ENCODE measurements at regions not wholly inside any gene's neighbourhood (a gene's known extent, or its start where the extent isn't known, plus 50 kb on each side); places are given as distances from the start of the nearest gene placed in this dataset.
"Not testable (repeated sequence)": the region's sequence is repeated elsewhere in the genome, so short reads cannot be mapped to it uniquely, and the experiment has no call there.

DNA sequence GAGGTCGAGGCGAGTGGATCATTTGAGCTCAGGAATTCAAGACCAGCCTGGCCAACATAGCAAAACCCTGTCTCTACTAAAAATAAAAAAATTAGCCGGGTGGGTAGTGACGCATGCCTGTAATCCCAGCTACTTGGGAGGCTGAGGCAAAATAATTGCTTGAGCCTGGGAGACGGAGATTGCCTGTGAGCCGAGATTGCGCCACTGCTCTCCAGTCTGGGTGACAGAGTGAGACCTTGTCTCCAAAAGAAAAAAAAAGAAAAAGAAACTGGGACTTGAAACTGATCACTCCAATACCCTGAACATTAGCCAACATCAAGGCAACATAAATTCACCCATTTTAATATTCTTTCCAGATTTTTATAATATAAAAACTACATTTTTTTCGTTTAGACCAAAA, 874.6 kb upstream of the MBL2 start:
- DNase-seq = not testable (repeated sequence)

DNA sequence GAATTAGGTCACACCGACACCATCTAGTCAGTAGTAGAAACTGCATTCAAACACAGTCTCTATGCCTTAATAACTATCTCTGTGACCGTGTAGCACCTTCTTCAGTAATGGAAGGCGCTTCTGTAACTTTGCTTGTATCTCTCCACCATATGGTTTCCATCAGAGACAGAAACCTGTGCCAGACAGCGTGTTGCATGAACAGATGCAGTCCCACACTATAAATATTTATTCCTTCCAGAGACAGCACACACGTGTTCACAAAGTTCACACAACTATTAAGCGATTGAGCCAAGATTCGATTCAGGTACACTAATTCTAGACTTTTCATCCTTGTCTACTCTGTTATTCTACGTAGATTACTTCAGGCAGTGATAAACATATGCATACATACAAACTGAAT, 873.9 kb upstream of the MBL2 start:
- no peak for DNase-seq

DNA sequence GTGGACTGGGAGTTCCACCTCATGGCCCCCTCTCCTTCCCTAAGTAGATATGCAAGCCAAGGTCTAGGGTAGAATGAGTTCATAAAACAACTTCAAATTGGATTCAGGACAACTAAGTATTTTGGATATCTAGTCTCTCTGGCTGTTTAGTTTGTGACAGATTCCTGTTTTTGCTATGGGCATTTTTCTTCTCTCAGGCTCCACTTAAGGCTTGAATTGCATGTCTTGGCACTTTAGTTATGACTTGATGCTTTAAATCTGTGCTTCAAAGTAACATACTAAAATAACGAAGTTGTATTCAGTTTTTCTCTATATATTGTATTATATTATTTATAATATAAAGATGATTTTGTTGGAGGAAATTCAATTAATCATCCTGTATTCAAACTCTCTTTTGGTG, 873.4 kb upstream of the MBL2 start:
- no peak for DNase-seq

DNA sequence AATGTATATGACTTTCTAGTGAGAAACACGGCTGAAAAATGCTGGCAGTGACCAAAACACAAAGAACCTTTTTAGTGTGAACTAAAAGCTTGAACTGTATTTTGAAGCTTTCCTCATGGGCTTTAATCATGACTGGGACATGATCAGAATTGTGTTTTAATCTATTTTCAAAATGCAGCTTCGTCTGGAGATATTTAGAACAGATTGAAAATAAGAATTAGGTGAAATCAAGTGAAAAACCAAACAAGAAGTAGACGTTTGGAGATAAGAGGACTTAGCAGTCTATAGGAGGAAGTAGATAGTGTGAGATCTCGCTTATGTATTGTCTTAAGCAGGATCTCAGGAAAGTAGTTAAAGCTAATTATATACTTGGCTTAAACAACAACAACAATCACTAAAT, 865.4 kb upstream of the MBL2 start:
- DNase-seq = no peak

DNA sequence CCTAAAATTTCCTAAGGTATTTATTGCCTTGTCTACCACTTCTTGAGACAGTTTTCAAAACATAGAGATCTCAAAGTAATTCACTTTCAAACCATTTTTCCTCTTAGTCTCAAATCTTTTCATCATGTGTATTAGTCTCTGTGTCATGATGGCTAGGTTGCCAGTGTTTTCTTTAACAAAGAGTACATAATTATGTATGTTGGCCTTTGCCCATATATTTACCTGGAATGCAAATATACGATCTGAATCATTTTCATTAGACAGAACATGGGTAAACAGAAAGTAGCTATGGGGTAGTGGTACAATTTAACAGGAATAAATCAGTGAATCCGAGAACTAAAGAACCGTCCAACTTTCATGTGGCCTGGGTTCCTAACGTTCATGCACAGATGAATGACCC, 852.1 kb upstream of the MBL2 start:
- DNase-seq = no peak

DNA sequence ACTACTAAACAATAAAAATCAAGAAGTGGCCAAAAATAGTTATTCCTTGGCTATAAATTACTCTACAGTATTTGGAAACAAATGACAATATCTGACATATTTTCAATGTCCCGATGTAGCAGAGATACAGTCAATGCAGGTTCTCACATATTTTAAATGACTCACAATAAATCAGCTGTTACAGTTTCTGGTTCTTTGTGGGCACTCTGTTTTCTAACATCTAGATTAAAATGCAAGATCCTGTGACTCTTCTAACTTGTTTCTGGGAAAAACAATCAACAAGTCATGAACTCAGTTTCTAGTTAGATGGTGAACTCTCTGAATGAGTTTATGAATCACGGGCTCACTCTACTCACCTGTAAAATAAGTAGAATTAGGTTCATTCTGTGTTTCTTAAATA, 849.6 kb upstream of the MBL2 start:
- no peak for DNase-seq

DNA sequence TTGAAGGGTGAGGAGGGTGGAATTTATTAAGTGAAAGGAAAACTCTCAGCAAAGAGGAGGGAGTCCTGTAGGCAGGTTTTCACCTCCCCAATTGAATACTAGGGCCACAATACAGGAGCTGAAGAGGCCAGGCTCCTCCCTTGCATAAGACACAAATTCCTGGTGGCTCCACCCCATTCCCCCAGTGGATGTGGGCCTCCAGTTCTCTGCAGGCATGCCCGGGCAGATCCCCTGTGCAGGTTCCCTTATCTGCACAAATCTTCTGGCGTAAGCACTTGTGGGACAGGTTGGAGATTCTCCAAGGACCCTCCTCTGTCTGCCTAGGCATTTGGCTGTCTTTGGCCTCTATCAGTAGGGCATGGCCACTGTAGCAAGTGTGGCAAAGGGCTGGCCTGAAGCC, 847.1 kb upstream of the MBL2 start:
- DNase-seq = no peak

DNA sequence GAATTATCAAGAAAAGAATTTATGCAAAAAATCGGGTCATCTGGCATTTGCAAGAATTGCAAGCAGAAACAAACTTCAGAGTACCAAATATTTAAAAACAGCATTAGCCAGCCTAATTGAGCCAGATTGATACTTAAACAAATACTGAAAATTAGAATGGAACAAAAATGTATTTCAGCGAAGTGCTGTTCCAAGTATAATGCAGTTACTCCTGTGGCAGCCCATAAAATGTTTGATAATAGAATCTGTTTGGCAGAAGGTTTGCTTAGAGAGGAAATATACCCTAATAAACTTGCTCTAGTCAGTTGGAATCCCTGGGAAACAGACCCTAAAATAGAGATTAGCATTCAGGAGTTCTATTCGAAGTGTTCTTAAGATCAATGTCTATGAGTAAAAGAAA, 835.1 kb upstream of the MBL2 start:
- no peak for DNase-seq

DNA sequence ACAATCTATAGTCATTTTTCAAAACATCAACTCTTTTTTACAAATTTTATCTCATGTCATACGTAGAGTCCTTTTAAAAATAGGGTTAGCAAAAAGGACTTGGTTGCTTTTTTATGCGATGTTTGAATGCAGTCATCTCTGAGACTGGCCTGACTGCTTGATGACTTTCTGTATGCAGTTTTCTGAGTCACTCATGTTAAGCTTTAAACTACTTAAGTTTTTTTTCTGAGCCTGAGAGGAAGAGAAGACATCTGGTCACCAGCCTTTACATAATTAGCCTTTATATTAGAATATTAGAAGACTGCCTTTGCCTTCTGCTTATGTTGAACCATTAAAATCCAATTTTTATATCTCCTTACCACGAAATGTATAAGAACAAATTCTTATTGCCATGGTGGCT, 834.4 kb upstream of the MBL2 start:
- DNase-seq = no peak

DNA sequence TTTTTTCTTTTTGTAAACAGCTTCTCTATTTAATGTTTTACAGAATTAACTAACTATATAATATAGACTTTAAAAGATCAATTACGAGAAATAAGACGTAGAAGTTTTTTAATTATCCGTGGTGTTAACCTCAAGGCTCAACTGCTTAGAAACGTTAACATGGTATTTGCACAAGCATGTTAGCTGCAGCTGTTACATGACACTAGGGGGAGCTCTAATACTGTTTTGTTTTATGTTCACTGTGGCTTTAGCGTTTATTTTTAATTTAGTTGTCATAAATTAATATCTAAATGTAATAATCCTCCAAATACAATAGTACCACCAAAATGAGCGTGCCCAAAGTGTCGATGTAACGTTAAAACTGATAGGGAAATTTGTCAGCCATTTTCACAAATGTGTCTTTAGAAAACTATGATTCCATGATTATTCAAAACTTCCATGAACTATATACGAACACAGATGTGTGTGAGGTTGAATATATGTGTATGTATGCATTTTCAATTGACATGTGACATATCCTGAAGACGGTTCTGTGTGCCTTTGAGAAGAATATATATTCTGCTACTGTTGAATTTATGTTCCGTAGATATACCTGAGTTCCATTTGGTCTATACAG, 828.8 kb upstream of the MBL2 start:
- peak; percentile 25 for DNase-seq

DNA sequence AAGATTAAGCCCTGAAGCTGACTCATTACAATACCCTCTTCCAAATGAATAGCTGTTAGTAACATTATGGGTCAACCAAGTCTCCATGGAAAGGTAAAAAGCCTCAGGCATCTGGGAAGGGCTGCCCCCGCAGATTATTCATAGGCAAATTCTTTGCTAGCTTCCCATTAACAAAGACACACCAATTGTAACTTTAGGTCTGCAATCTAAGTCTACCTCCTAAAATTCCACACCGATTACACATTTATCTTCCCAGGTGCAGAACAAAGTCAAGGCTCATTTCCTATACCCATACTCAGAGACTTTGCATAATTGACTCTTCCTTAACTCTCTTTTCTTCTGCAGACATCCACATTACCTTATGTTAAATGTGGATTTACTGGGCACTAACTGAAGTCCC, 826.3 kb upstream of the MBL2 start:
- DNase-seq = no peak

DNA sequence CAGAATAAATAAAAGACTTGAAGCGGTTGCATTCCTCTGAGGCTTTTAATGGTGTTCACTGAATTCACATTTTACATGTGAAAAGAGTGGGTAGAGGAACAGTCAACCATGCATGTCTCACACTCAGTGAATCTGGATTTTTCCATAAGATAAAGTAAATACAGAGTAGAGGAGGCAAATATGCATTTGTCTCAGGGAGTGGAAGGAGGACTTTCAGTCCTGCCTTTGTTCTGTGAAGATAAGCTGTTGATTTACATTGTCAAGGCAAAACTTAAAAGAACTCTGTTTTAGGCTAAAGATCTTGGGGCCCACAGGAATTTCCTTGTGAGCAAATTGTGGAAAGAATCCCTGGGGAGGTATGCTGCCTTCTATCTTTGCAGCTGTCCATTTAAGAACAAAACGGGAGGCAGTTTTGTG, 825.3 kb upstream of the MBL2 start:
- no peak for DNase-seq

DNA sequence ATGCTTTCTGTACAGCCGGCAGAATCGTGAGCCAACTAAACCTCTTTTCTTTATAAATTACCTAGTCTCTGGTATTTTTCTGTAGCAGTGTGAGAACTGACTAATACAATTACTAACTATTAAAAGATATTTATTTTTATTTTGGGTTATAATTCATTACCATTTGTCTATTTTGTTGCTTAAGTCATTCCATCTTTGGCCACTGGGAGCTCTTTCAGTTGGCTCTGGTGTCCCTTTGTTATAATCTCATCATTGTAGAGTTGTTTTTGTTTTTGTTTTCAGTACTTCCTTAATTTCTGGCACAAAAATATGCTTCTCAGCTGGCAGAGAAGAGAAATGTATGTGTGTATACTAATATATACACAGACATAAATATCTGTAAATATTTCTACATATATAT, 807.9 kb upstream of the MBL2 start:
- no peak for DNase-seq

DNA sequence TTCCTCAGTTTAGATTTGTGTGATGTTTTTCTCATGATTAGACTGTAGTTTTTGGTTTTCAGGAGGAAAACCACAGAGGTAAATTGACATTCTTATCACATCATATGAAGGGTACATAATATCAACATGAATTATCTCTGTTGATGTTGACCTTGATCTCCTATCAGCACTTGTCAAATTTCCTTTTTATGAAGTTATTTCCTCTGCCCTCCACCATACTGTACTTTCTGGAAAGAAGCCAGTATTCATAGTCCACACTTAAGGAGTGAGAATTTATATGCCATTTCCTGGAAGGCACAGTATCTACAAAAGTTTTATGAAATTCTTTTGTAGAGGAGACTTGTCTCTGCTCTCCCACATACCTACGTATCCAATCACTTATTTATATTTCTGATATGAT, 807.2 kb upstream of the MBL2 start:
- no peak for DNase-seq

DNA sequence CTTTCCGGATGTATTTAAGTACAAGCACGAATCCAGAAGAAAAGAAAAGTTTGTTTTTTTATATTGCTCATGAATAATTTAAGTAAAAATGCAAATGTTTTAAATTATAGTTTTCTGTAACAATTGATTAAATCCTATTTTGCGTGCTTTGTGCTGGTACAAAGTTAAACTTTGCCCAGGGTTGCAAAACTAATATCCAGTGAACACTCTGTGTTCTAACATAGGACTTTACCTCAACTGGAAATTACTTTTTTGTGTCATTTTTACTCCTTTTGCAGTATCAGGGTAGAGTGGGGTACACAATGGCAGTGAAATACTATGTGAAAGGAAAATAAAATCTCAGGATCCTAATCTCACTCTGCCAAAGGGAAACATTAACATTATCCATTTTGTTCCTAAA, 801.4 kb upstream of the MBL2 start:
- no peak for DNase-seq

DNA sequence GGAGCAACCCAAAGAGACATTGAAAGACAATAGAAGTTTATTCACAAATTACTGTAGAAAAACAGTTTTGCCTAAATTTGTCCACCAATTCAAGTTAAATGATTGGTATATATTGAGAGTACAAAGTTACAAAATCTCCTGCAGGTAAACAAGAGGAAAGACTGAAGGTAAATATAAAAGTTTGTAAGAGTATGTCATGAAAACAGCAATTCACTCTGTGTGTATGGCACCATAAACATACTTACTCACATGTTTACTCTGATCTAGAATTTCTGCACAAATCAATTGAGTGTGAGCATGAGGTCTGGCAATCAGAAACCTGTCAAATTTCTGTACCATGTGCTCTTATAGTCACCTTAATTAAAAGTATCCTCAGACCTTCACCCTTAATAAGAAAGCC, 800.9 kb upstream of the MBL2 start:
- DNase-seq = no peak

DNA sequence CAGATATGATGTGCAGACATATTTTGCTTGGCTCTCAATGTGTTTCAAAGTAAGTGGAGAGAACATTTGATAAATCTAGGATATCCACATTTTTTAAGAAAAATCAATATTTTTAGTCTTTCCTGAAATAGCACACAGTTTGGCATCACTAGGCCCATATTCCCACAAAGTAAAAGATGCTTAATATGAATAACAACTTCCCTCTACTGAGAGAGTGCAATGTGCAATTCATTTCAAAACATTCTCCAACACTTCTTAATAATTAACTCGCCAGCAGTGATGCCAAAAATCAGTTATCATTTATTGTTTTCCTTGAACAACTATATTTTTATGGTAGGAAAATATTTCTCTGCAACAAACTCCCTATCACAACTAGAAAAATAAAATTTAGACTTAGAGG, 800.2 kb upstream of the MBL2 start:
- DNase-seq = no peak

DNA sequence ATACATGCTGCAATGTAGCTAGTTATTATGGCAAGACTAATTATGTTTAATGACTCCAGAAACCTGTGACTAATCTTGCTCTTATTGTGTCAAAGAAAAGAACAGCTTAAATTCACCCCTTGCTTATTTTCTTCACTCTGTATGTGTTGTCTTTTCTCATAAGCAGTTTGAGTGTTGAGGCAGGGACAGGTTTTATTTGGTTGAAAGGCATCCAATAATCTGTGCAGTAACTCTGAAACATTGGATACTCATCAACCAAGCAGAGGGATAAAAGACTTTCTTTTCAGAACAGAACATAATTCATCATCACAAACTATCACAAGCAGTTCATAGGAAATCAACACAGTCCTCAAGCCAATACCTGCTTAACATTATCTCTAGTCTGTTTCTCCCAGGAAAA, 797.6 kb upstream of the MBL2 start:
- no peak for DNase-seq

DNA sequence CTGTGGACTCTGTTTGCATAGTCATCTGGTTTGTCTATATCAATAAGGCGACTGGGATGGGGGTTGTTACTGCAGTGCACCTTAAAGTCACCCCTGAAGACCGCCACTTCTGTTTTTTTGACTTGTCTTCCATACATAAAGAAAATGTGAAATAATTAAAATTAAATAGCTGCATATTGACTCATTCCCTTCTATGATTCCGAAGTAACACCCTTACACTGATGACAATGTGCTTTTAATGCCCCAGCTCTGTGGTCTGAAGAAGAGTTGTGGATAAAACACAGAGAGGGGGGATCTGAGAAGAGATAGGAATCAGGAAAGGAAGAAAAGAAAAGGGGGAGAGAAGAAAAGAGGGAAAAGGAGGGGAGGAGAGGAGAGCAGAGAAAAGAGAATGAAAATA, 796.9 kb upstream of the MBL2 start:
- no peak for DNase-seq

DNA sequence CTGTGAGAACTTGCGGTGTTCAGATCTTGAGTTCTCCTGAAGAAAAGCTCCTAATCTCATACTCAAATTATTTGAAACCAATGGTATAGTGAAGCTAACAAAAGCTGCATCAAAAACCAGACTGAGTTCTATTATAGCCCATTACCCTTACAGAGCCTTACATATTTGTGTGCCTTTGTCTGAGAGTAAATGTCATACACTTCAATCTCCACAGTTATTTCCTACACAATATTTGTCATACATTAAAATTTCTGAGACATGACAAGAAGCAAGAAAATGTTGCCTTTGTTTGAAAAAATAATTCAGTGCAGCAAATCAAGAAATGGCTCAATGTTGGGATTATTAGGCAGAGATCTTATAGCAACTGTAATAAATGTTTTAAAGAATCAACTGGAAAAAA, 776.1 kb upstream of the MBL2 start:
- no peak for DNase-seq

DNA sequence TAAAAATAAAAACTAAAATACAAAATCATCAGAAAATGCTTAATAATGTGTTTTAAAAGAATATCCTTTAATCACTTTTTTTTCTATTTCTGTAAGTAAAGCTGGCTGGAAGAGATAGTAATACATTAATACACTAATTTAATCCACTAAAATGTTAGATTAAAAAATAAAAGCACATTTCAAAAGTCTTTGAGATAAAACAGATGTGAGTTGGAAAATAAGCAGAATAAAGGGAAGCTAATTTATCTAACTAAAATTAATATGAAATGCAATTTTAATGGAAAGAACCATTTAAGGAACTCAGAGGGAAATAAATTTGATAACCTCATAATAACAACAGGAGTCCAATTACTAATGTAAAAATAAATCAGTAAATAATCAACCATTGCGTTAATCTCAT, 774.8 kb upstream of the MBL2 start:
- no peak for DNase-seq

DNA sequence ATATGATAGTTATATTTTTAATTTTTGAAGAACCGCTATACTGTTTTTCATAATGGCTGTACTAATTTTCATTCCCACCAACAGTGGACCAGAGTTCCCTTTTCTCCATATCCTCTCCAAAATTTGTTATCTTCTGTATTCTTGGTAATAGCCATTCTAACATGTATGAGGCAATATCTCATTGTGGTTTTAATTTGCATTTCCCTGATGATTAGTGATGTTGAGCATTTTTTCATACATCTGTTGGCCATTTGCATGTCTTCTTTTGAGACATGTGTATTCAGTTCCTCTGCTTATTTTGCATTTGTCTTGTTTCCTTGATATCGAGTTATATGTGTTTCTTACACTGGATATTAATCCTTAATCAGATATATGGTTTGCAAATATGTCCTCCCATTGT, 770.8 kb upstream of the MBL2 start:
- no peak for DNase-seq

DNA sequence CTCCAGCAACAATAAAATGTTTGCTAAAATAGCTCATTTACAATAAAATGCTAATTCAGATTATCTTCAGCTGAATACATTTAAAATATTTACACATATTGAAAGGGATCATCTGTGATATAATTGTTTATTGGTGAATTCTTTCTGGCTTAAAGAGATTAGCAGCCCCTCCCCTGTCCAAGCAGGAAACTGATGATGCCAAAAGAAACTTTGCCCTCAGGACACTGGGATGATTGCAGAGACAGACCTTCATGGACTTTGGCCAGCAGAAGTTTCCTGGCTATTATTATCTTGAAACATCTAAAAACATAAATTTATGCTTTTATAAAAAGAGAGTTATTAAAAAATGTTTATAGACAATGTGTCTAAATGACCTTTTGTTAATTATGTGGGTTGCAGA, 764.9 kb upstream of the MBL2 start:
- DNase-seq = no peak

DNA sequence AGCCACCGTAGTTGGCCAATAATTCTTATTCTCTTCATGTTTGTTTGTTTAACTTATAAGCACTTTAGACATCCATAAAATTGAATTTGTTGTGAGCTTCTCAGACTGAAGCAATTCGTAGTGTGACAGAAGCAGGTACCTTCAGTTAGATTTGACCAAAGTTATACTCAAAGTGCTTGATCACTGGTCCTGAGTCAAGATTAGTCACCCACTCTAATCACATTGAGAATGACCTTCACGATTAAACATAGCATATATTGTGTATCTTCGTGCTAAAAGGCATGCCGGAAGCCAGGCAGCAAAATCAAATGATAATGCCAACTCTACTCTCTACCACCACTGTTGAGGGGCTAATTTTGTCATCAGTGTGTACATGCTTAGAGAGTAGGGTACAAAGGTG, 763.7 kb upstream of the MBL2 start:
- DNase-seq = no peak

DNA sequence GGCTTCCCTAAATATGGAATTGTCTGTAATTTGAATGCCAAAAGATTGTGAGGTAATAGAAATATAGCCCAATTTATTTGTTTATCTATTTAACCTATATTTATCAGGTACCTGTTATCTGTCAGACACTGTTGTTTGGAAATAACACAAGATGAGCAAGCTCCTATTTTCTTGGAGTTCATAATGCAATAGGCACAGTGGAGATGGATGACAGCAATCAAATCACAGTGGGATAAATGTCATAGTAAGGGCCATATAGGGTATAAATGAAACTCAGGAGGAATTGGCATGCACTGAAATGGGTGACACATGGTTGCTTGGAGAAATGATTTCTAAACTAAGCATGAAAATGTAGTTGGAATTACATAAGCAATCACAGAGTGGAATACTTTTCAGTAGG, 761.8 kb upstream of the MBL2 start:
- DNase-seq = no peak

DNA sequence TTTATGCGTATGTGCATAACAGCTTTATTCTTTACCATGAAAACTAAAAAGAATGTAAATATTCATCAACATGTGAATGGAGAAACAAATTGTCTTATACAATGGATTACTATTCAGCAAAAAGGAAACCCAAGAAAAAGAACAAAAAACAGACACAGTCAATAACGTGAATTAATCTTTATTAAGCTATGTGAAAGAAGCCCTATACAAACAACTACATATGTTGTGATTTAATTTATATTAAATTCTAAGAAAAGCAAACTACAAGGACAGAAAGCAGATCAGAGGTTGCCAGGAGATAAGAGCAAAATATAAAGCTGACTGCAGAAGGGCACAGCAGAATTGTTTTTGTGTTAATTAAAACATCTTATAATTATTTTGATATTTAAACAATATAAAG, 756.4 kb upstream of the MBL2 start:
- DNase-seq = no peak
